A673 (cell line): ENCODE measurements at regions not wholly inside any gene's neighbourhood (a gene's known extent, or its start where the extent isn't known, plus 50 kb on each side); places are given as distances from the start of the nearest gene placed in this dataset.

Experiments
- EZH2 ChIP-seq: fragments of 200-600 bp; sonication (generic); IDR thresholded peaks from 2 replicates; pipeline ENCODE4 v1.6.1; 2017; ENCODE audit warnings: borderline replicate concordance, low read depth, mild to moderate bottlenecking, mixed read lengths, antibody characterized with exemption, low read length; ENCODE audit not compliant: poor library complexity, severe bottlenecking
- TF ChIP-seq, protein P1 (sequence below): fragments of 300-800, 200-600 bp; sonication (generic); conservative IDR thresholded peaks from 2 replicates; pipeline ENCODE4 v1.5.1; 2017; ENCODE audit warnings: low read depth, mild to moderate bottlenecking, antibody characterized with exemption, low read length, moderate library complexity, mixed read lengths

GRCh38 chr6:121951123-121951522 is 448.3 kb upstream of the HSF2 start:
- TF ChIP-seq, protein P1, sequence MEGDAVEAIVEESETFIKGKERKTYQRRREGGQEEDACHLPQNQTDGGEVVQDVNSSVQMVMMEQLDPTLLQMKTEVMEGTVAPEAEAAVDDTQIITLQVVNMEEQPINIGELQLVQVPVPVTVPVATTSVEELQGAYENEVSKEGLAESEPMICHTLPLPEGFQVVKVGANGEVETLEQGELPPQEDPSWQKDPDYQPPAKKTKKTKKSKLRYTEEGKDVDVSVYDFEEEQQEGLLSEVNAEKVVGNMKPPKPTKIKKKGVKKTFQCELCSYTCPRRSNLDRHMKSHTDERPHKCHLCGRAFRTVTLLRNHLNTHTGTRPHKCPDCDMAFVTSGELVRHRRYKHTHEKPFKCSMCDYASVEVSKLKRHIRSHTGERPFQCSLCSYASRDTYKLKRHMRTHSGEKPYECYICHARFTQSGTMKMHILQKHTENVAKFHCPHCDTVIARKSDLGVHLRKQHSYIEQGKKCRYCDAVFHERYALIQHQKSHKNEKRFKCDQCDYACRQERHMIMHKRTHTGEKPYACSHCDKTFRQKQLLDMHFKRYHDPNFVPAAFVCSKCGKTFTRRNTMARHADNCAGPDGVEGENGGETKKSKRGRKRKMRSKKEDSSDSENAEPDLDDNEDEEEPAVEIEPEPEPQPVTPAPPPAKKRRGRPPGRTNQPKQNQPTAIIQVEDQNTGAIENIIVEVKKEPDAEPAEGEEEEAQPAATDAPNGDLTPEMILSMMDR: no peak
- TF ChIP-seq EZH2: no peak
